ENCODE measurements at regions not wholly inside any gene's neighbourhood (a gene's known extent, or its start where the extent isn't known, plus 50 kb on each side); places are given as distances from the start of the nearest gene placed in this dataset.
"Not testable (repeated sequence)": the region's sequence is repeated elsewhere in the genome, so short reads cannot be mapped to it uniquely, and the experiment has no call there.

DNA sequence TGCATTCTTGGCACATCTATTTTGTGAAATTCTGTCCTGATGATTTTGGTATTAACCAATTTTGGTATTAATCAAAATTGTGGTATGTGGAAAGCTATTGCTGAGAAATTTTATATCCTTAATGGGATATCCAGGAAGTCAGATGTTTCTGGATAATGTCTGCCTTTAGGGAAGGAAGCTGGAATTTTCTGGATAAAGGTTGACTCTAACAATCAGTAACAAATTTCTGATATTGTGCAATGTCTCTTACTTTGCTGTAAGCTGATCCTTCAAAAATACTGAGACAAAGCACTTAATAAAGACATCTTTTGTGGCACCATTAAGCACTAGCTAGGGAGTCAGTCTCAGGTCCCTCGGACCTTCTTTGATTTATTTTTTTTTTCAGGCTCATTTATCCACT lies 100.8 kb upstream of the UGP2 start:
- no peak for DNase-seq

DNA sequence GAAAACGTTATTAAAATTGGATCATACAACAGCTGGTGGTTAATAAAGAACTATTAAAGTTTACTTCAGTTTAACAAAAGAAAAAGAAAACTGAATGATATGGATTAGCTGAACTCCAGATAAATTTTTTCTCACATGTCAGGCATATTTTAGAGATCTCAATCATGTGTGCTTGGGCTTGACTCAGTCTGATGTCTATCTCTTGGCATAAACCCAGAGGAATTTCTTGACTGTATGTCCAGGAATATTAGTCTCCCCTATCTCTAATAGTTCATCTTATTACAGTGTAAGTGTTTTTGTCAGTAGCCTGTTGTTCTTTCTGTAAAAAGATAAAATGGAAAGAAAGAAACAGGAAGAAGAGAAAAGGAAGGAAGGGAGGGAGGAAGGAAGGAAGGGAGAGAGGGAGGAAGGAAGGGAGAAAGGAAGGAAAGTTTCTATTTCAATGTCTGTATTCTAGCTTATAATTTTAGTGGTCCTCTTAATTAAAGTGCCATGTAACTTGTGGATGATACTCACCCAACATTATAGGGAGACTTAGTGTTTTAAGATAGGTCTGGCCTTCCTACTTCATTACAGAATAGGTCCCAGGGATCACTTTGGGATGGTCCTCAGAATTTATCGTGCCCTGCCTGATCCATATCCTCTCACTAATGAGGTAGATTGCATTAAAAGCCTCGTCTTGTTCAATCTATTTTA lies 99.7 kb upstream of the UGP2 start:
- DNase-seq: no peak

DNA sequence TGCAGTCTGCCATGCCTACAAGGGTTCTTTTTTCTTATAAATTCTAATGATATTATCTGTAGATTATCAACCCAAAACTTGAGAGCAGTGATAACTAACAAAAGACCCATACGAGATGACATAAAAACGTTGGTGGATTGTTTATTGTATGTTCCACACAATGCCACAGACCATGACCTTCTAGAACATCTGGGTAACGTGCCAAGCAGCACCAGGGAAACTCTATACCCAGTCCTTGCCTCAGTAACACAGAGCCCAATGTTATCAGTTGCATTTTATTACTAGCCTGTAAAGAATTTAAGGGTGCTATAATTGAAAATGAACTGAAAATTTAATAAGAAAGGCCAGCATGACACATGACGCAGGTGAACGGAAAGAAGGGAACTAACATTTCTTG lies 99.1 kb upstream of the UGP2 start:
- no peak for DNase-seq

DNA sequence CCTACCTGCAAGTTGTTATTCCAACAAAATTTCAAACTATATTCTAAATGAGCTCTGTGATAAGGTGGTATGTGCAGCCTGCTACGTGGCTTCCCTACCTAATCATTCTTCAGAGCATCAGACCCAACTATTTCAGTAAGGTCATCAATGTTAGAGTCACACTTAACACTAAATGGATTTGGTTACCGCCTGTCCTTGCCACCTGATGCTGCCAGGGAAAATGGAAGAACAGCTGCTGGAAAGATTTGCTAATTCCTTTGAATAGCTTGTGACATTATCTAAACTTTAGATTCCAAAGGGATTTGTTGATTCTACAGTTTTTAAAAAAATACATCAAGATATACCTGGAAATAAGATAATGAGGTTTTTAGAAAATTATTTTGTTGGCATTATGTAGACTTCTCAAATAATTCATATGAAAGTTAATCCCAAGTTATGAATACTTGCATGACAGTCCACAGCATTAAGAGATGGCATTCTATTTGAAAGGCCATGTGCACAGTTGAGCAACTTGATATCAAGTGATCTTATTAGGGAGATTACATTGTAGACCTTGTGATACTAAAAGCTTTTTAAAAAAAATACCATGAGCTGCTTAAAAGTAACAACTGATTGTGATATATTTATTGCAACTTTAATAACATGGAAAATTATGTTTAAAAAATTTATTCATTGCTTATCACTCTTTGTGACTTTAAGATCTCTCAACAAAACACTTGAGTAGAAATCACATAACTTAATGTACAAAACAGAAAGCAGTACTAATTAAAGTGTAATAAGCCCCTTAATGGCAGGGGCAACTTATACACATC lies 98.3 kb upstream of the UGP2 start:
- DNase-seq: no peak

DNA sequence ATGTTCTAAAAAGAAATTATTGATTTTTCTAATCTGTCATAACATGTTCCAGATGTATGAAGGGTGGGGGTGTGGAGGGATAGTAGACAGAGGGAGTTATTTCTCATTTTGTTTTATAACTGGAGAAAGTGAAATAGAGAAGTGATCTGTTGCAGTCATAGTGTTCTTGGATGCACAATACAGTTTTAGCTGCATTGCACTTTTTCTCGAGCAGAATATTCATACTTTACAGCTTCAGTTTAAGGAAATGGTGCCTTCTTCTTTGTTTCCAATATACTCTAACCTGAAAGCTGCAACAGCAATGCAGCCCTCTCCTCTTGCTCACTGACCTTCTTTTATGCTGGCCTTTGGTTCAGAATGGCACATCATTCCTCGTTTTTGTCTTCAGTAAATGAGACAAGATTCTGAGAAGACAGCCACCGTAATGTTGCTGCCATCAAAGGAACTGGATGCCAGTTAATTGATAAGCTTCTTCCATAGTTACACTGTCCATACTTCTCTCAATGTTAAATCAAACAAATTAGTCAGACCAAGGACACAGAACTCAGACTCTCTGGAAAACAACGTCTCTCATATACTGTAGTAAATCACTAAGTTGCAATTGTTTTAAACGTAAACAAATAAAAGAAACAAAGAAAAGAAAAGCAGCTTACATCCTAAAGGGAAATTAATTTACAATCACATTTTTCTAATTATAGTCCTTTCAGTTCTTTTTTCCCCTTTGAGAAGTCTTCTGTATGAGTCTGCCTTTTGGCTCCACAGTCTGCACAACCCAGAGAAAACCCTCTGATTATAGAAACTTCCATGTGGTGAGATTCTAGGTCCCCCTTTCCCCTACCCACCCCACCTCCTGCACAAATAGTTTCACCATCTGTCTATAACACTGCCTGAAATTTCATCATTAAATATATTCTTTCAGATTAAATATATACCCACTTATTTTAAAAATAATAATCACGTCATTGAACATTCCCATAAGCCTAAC lies 97.4 kb upstream of the UGP2 start:
- no peak for DNase-seq

DNA sequence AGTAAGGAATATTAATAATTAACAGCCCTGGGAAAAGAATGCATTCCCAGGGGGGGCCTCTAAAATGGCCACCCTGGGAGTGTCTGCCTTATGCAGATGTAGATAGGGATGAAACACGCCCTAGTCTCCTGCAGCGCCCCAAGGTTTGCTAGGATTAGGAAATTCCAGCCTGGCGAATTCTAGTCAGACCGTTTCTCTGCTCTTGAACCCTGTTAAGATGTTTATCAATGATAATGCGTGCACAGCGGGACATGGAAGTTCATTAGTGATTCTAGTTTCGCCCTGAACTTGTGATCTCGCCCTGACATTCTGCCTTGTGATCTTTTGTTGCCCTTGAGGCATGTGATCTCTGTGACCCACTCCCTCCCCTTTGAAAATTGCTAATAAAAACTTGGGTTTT lies 95.1 kb upstream of the UGP2 start:
- not testable (repeated sequence) for DNase-seq

DNA sequence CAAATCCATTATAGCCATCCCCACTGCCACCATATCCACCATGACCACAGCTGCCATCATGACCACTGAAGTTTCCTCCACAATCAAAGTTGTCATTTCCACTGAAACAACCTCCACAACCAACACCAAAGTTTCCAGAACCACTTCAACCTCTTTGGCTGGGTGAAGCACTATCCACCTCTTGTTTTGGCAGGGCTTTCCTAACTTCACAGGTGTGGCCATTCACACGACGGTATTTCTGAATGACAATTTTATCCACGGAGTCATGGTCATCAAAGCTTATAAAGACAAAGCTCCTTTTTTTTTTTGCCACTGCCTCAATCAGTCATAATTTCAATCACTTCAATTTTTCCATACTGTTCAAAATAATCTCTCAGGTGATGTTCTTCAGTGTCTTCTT lies 89.8 kb upstream of the UGP2 start:
- DNase-seq: no peak

DNA sequence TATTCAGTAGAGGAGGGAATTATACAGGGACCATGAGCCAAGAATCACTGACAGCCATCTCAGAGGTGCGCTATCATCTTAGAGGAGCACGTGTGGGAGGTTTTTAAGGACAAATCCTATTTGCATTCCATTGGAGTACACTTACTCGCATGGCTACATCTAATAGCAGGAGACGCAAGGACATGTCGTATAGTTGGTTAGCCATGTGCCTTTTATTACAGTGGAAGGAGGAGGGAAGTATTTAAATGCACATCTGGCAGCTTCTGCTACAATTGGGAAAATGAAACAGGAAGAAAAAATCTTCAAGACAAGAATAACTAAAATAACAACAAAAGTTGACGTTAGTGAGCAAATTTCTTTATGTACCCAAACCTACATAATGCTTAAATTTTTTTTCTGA lies 86.5 kb upstream of the UGP2 start:
- no peak for DNase-seq

DNA sequence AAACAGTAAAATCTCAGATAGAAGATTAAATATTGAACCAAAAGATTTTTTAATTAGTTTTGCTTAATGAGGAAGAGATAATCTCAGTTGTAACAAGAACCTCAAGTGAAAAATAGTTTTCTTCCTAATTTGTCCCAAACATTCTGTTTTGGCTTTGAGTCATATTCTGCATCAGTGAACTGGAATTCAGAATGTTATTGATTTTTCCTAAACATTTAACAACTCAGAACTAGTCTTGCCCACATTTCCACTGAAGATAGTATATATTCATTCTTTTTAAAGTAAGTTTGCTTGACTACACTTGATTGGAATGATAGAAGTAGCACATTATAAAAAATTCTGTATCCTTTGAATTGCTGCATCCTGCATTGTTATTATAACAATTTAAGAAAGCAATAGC lies 85.7 kb upstream of the UGP2 start:
- no peak for DNase-seq

DNA sequence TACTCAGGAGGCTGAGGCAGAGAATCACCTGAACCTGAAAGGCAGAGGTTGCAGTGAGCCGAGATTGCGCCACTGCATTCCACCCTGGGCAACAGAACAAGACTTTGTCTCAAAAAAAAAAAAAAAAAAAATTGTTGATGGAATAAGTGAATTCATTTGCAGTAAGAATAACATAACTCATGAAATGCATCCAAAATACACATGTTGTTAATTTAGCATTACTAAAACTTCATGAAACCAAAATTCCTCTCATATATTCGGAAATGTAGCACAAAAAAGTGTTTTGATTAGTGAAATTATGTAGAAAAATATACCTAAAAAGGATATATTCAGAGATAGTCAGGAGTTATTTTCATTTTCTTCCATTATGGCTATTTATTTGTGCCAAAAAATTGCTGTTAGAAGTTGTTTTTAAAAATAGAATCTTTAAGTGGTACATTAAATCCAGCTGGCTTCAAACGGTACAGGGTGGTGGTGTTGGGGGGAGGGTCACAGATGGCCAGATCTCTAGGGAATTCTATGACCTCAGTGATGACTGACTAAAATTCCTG lies 78.2 kb upstream of the UGP2 start:
- no peak for DNase-seq

DNA sequence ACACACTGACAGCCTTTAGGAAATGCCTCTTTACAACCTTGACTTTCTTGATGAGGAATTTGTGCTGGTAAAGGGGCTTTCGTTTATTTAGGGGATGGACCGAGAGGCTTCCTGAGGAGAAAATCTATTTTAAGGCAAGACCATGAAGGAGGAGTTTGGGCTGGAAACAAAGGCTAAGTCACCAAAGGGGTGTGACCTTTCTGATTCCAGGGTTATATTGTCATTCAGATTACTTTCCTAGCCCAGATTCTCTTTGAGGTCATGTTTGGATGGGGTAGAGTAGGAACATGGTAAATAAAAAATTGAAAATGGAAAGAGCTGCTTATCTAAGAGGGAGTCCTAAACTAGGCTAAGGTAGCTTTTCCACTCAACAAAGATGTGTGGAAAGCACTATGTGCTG lies 77.1 kb upstream of the UGP2 start:
- DNase-seq: no peak

DNA sequence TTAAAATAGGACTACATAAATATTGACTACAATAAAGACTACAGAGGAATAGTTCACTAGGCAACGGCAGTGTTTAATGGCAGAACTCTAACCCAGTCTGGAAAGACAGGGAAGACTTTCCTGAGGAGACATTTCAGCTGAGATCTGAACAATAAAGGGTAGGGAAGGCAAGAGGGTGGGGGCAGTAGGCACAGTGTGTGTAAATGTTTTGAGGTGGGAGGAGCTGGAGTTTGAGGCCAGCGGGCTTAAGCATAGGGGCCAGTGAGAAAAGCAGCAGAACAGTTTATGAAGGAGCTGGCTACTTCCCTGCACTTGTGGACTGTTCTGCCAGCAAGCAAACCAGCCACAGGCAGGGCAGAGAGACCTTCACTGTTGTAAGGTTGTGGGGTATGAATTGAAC lies 76.6 kb upstream of the UGP2 start:
- DNase-seq: no peak

DNA sequence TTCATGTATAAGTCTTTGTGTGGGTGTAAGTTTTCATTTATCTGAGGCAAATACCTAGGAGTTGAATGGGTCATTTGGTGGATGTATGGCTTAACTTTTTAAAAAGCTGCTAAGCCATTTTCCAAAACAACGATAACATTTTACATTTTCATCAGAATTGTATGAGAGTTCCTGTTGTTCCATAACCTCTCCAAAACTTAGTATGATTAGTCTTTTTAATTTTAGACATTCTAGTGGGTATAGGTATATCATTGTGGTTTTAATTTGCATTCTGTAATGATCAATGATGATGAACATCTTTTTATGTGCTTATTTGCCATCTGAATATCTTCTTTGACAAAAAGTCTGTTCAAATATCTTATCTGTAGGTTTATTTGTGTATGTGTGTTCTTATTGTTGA lies 74.4 kb upstream of the UGP2 start:
- no peak for DNase-seq

DNA sequence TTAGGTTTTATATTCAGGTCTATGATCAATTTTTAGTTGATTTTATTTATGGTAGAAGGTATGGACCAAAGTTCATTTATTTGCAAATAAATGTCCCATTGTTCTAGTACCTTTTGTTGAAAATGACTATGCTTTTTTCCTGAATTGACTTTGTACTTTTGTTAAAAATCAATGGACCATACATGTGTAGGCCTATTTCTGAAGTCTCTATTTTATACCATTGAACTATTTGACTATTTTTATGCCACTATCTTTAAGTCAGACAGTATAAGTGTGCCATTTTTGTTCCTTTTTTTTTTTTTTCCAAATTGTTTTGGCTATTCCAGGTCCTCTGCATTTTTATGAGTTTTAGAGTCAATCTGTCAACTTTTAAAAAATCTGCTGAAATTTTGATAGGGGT lies 73.6 kb upstream of the UGP2 start:
- DNase-seq: no peak

DNA sequence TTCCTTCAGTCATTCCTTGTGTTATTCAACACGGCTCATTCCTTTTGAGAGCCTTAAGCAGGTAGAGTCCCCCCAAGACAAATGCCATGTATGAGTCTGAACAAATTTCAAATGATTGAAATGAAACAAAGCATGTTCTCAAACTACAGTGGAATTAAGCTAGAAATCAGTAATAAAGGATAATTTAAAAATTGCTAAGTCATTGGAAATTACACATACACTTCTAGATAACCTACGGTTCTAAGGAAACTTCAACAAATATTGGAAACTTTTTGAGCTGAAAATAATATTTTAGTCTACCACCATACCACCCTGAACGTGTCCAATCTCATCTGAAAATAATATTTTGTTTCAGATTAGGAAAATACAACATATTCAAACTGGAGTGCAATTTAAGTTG lies 71.8 kb upstream of the UGP2 start:
- DNase-seq: no peak

DNA sequence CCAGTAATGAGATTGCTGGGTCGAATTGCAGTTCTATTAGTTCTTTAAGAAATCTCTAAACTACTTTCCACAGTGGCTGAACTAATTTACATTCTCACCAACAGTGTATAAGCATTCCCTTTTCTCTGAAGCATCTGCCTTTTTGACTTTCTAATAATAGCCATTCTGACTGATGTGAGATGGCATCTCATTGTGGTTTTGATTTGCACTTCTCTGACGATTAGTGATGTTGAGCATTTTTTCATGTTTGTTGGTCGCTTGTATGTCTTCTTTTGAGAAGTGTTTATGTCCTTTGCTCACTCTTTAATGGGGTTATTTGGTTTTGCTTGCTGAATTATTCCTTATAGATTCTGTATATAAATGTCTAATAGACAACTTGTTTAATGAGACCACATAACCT lies 69.6 kb upstream of the UGP2 start:
- DNase-seq: no peak

DNA sequence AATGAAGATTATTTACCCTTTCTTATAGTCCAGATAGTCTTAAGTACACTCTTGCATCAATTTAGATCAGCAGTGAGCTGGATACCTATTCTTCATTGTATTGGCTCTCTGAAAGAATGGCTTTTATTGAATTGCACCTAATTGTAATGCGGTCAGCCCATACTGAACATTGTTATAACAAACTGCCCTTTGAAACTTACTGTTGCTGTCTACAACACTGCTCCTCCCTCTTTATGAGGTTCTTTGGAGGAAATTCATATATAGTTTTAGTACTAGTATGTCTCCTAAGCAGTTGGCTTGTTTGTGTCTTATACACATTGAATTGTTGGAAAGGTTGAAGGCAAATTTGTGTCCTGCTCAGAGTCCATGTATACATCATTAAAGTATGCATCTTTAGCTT lies 66.5 kb upstream of the UGP2 start:
- no peak for DNase-seq

DNA sequence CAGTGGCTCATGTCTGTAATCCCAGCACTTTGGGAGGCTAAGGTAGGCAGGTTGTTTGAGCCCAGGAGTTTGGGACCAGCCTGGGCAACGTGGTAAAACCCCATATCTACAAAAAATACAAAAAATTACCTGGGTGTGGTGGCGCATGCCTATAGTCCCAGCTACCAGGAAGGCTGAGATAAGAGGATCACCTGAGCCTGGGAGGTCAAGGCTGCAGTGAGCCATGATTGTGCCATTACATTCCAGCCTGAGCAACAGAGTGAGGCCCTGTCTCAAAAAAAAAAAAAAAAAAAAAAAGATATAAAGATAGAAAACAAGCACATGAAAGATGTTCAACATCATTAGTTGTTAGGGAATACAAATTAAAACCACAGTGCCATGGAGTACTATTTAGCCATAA lies 65.3 kb upstream of the UGP2 start:
- no peak for DNase-seq

DNA sequence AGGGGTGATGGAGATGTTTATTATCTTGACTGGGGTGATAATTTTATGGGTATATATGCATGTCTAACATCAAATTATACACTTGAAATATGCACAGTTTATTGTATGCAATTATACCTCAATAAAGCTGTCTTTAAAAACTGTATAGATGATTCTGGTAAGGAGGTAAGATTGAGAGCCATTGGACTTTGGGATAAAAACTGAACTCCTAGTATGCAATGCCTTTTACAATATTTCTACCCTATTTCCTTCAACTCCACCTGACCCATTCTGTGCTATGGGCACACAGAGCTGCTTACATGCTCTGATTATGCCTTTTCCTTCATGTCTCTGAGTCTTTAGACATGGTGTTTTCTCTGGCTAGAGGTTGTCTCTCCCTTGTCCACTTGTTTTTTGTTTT lies 63.9 kb upstream of the UGP2 start:
- DNase-seq: no peak

DNA sequence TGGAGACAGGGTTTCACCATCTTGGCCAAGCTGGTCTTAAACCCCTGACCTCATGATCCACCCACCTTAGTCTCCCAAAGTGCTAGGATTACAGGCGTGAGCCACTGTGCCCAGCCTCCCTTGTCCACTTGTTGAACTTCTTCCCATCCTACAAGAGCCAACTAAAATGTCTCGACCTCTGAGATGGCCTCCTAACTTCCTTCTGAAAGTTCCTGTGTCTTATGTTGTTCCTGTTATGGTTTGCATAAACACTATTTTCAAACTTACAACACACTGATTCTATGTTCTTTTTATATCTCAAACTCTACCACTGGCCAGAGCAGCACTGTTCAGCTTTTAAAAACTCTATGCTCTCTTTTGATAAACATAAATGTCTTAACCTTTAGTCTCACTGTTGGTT lies 63.3 kb upstream of the UGP2 start:
- DNase-seq: no peak

DNA sequence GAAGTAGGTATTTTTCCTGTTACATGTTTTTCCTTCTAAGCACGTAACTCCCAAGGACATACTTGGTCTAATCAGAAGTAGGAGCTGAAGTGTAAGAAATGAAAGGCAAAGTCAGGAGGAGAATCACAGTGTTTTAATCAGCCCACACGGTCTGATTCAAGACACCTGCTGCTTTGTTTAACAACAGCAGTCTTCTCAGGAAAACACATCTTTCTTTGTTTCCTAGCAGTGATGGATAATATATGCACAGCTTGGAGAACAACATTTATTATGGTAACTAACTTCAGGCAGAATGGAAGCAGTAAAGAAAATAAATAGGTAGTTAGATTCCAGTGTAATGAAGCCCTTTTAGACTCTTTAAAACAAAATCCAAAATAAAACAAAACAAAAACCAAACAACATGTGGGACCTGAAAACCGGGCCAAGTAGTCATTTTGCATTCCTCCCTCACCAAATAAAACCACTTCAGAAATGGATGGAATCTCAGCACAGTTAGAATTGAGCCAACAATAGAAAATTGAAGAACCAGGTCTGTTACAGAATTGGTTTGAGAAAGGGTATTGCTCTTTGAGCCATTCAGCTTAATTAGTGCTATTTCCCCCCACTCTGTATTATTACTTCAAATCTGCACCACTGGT lies 61.1 kb upstream of the UGP2 start:
- DNase-seq: no peak

DNA sequence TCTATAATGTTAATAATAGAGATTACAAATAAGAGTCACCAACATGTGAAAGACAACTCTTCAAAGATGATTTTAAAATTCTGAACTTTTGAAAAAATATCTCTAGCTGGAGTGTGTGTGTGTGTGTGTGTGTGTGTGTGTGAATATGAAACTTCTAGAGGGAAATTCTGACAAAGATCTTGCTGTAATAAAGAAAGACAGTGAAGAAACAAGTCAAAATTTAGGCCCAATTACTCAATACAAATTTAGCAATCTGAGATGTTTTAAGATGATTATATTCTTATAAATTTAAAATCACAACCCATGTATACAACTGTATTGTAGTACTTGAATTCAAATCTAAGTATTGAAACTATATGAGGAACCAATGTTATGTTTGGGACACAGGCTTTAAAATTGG lies 57.2 kb upstream of the UGP2 start:
- DNase-seq: no peak

DNA sequence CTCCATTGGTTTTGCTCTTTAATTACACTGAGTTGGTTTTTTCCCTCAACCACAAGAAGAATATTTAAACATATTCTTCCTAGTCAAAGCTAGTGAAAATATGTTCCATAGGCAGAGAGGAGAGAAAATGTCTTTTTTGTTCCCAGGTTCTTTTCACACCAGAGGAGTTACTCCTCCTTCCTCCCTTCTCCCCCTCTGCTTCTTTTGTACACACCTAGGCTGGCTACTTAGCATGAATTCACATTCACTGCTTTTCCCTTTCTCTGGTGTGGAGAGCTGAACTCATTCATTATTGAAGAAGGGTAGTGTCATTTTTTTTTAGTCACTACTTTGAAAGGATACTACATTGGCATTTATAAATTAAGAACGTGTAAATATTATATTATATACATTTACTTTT lies 56.6 kb upstream of the UGP2 start:
- DNase-seq: no peak

Measured in SHP77 (cell line).